ENCODE measurements at regions not wholly inside any gene's neighbourhood (a gene's known extent, or its start where the extent isn't known, plus 50 kb on each side); places are given as distances from the start of the nearest gene placed in this dataset.

DNA sequence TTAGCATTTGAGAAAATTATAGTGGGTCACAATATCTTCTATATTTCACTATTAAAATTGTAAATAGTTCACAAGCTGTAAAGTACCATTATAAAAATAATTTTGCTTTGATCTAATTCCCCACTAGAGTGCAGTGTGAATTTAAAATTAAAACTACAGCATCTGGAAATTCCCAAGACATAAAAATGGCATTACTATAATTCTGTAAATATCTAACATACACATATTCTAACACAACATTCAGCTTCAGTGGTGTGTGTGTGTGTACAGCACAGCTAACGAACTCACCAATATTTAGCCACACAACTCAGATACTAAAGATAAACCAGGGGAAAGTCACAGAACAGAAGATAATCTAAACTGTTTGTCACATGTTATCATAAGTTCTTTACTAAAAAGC lies 424.9 kb upstream of the ZNF385D start:
- DNase-seq (ENCODE audit: low read depth, low spot score) = no peak
- POLR2A ChIA-PET = no interaction called here
- no peak for TF ChIP-seq CTCF (IDR thresholded peaks at IDR 0.05; ENCODE audit: insufficient read depth, low read length, missing control alignments)
- H3K4me3 ChIP-seq (ENCODE audit: low read depth, low read length) = no peak overlapping the region
- CTCF ChIA-PET = no interaction called here

DNA sequence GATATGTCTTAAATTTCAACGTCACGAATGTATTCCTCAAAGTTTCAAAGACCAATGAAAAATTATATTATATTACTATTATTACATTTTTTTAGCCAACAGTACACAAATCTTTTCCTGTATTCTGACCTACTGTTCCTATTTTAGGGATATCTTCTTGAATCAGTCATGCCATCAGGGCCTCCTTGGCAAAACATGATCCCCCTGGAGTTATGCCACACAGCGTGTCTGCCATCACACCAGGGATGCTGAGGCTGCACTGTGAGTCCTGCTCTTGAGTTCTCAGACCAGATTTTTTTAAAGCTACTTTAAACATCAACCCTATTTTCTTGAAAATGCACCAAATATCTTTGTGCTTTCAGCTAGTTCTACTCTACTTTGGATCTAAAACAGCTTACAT lies 425.9 kb upstream of the ZNF385D start:
- CTCF ChIA-PET = no interaction called here
- TF ChIP-seq CTCF (IDR thresholded peaks at IDR 0.05; ENCODE audit: insufficient read depth, low read length, missing control alignments) = no peak
- H3K4me3 ChIP-seq (ENCODE audit: low read depth, low read length) = no peak overlapping the region
- POLR2A ChIA-PET = no interaction called here
- no peak for DNase-seq (ENCODE audit: low read depth, low spot score)

- ChIA-PET CTCF (no interaction called here), POLR2A (no interaction called here)
- DNase-seq (ENCODE audit: low read depth, low spot score) = no peak
- TF ChIP-seq CTCF (IDR thresholded peaks at IDR 0.05; ENCODE audit: insufficient read depth, low read length, missing control alignments) = no peak
- no peak overlapping the region for H3K4me3 ChIP-seq (ENCODE audit: low read depth, low read length)
Observed at GRCh38 chr3:22189616-22190015, 438.6 kb upstream of the ZNF385D start.

DNA sequence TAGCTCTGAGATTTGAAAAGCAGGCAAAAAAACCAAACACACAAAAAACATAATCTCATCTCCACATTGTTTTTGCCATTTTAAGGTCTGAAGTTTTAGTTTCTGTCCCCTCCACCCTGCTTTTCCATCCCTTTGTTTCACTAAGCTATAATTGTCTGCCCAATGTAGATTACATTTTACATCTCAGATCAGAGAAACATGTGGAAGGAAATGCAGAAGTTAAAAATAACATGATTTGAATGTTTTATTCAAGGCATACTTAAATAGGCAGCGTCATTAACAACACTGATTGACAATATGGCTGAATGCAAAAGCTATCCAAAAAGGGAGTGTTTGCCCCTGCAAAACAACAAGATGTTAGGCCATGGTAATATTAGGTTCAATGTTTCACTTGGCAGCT lies 448.1 kb upstream of the ZNF385D start:
- CTCF ChIA-PET = no interaction called here
- no peak for DNase-seq (ENCODE audit: low read depth, low spot score)
- no peak for TF ChIP-seq CTCF (IDR thresholded peaks at IDR 0.05; ENCODE audit: insufficient read depth, low read length, missing control alignments)
- H3K4me3 ChIP-seq (ENCODE audit: low read depth, low read length) = no peak overlapping the region
- POLR2A ChIA-PET = no interaction called here

GRCh38 chr3:22208844-22209243 lies 457.8 kb upstream of the ZNF385D start:
- DNase-seq (ENCODE audit: low read depth, low spot score) = no peak
- ChIA-PET CTCF (interaction anchor here (0.8 kb wide), 1 partner anchor 9 kb away, joined by 3 read pairs; no protein-coding TSS in a partner anchor), POLR2A (no interaction called here)
- TF ChIP-seq CTCF (IDR thresholded peaks at IDR 0.05; ENCODE audit: insufficient read depth, low read length, missing control alignments) = no peak
- H3K4me3 ChIP-seq (ENCODE audit: low read depth, low read length) = no peak overlapping the region

DNA sequence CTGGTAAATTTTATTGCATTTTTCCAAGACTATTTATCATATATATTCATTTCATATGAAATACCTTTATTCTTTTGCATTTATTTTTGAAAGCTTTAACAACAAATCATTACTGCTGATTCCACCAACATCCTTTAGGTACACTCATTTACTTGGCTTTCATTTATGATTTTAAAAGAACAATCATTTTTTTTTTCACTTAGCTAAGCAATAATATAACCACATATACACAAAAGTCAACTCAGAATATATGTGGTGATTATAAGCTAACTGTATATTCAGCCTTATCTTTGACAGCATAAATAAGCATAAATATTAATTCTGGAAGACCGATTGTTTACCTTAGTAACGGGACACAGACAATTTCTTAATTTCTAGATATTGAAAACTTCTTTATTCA lies 458.6 kb upstream of the ZNF385D start:
- CTCF ChIA-PET = interaction anchor here (0.8 kb wide), 1 partner anchor 8 kb away, joined by 3 read pairs; no protein-coding TSS in a partner anchor
- POLR2A ChIA-PET = no interaction called here
- H3K4me3 ChIP-seq (ENCODE audit: low read depth, low read length) = no peak overlapping the region
- TF ChIP-seq CTCF (IDR thresholded peaks at IDR 0.05; ENCODE audit: insufficient read depth, low read length, missing control alignments) = no peak
- DNase-seq (ENCODE audit: low read depth, low spot score) = no peak
